Prostate gland (tissue), 2 donors: ENCODE measurements at regions not wholly inside any gene's neighbourhood (a gene's known extent, or its start where the extent isn't known, plus 50 kb on each side); places are given as distances from the start of the nearest gene placed in this dataset.

Experiments
- CTCF ChIP-seq, 4 experiments: fragments of 200-600 bp in 2 of 4; fragments of 450-650 bp in 2 of 4; sonication (generic) in 2 of 4; IDR thresholded peaks; 1 replicate in 3 of 4; 2 replicates in 1 of 4; pipeline ENCODE4 v1.5.1; 2016 to 2019; ENCODE audit warnings: antibody characterized with exemption in 4 of 4, mild to moderate bottlenecking in 2 of 4, moderate library complexity in 2 of 4
- POLR2AphosphoS5 ChIP-seq: sonication (generic); formaldehyde crosslinking; IDR thresholded peaks from one replicate; pipeline ENCODE4 v1.6.1; 2017; ENCODE audit warnings: antibody characterized with exemption

GRCh38 chr6:103707596-103708325 is 1152.0 kb downstream of the HACE1 start:
- TF ChIP-seq CTCF (IDR thresholded peaks at IDR 0.05) = no peak
- no peak for TF ChIP-seq POLR2AphosphoS5
